HL-60/S4 treated with phorbol 12-myristate 13-acetate at 8.2 ng/mL for 4 days and 3 days (cell line): ENCODE measurements at regions not wholly inside any gene's neighbourhood (a gene's known extent, or its start where the extent isn't known, plus 50 kb on each side); places are given as distances from the start of the nearest gene placed in this dataset.

ENCODE experiments used
- in situ Hi-C: fragments of 300-500 bp; cut with MboI; formaldehyde crosslinking; loops from 2 replicates; pipeline ENCODE4 v1.15.0; 2022; ENCODE audit warnings: low sequenced_read_pairs

DNA sequence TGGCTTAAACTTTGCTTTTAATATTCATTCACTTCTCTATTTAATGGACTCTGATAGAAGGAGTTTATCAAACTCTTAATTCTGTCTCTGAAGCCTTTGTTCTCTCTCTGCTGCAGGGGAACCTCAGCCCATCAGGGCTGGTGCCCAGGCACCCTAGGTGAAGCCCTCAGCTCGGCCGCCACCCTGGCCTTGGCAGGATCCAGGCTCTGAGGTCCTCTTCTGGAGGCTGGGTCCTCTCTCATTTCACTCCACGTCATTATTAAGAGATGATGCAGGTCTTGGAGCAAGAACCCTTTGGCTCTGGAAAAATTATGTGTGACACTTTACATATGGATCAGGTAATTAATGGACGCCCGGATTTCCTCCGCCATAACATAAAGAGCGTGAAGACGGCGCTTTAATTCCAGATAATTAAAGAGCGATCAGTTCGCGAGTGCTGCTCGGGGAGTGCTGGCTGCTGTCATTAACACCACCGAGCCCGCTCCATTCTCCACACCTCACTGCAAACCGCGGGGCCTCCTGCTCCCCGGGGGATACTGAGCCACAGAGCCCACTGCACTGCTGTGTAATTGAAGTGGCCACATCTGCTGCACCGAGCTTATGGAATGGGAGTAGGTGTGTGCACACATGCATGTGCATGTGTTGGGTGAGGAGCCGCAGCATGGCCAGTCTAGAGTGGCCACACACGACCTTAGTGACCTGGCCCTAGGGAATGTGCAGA, 259.4 kb upstream of the TNRC6C start:
- in situ Hi-C loops, result no loop called here

DNA sequence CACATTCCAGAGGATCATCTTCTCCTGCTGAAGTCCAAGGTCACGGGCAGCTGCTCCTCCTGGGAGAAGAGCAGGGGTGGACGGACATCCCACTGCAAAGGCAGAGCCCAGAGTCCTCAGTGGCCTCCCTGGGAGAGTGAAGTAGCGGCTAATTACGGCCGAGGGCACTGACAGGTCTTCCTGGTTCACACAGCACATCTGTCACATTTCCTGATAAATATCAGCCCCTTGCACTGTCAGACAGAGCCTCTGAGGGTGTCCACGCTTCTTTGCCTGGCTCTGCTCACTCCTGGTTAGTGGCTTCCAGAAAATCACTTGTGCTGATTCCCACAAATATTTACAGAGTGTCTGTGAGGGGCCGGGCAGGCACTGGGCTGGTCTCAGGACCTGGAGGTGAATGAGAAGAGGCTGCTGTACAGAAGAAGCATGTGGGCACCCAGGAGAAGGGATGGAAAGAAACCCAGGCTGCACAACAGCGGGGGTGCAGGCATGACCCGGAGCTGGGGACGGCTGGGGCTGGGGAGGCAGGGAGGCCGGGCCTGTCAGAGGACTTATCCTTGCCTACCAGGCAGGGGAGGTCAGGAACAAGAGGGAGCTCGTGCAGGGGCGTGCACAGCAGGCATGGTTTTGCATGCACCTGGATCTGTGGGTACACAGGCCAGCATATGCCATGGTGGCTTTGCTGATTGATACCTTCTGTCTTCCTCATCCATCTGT, 258.2 kb upstream of the TNRC6C start:
- in situ Hi-C loops, result no loop called here

DNA sequence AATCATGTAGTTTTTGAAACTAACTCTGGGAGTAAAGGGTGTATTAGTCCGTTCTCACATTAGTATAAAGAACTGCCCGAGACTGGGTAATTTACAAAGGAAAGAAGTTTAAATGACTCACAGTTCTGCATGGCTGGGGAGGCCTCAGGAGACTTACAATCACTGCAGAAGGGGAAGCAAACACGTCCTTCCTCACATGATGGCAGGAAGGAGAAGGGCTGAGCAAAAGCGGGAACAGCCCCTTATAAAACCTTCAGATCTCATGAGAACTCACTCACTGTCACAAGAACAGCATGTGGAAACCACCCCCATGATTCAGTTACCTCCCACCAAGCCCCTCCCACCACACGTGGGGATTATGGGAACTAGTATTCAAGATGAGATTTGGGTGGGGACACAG, 256.5 kb upstream of the TNRC6C start:
- in situ Hi-C loops, result no loop called here

DNA sequence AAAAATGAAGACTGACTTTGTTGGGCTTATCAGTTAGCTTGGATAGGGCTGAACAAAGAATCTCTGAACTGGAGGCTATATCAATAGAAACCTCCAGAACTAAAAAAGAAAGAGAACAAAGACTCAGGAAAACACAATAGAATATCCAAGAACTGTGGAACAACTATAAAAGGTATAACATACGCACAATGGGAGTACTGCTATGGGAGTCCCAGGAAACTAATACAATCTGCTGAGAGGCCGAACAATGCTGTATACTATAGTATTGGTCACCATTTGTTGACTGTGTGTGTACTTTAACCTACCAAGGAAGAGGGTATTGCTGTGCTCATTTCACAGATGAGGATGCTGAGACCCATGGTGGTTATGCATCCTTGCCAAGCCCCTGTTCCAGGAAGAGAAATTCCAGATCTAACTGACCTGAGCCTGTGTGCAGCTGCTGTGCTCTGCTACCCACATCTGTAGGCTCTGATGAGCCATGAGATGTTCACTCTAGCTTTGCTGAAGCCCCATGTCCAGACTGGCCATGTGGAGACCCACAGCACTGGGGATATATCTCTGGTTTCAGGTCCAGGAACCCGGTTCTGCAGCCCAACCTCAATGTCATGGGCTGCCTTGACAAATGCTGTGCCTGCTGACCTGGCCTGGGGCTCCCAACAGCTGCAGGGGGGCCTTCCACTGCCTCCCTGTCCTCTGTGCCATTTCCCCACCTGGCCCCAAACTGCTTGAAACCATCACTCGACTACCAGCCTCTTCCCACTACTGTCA, 254.3 kb upstream of the TNRC6C start:
- in situ Hi-C loops, result no loop called here

DNA sequence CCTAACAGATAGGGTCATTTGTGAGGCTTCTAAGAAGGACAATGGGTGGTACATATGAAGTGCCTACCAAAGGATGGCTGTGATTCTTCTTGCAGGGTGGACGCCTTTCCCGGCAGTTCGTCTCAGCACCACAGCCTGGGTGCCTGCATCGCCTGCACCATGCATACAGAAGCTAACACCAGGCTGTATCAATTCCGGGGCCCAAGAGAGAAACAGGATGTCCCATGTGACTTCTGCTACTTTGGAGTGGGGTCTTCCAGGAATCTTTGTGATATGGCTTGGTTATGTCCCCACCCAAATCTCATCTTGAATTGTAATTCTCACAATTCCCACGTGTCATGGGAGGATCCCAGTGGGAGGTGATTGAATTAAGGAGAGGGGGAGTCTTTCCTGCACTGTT, 251.6 kb upstream of the TNRC6C start:
- in situ Hi-C loops, result no loop called here

DNA sequence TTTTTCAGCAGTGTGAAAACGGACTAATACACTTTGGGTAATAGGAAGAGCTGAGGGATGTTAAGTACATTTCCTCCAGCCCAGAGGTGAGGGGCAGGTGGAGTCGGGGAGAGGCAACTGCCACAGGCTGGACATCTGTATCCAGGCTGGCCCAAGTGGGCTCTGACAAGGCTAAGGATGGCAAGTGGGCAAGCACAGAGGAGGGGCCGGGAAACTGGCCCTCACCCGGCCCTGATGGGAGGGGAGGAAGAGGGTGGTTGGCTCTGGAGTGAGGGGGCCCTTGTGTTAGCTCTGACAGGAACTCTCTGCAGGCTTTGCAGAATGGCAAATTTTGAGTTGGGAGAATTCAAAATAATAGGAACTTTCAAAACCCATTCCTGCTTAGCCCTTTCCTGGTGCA, 251.0 kb upstream of the TNRC6C start:
- in situ Hi-C loops, result no loop called here

DNA sequence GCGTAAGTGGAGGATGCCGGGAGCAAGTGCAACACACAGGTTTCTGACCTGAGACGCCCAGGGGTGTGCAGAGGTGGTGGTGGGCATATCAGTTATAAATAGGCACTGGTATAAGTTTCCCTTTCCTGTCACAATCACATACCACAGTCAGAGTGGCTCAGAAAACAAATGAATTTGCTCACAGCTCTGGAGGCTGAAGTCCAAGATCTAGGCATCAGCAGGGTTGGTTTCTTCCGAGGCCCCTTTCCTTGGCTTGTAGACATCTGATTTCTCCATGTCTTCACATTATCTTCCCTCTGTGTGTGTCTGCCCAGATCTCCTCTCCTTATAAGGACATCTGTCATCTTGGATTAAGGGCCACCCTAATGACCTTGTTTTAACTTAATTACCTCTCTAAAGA, 250.5 kb upstream of the TNRC6C start:
- in situ Hi-C loops, result no loop called here

DNA sequence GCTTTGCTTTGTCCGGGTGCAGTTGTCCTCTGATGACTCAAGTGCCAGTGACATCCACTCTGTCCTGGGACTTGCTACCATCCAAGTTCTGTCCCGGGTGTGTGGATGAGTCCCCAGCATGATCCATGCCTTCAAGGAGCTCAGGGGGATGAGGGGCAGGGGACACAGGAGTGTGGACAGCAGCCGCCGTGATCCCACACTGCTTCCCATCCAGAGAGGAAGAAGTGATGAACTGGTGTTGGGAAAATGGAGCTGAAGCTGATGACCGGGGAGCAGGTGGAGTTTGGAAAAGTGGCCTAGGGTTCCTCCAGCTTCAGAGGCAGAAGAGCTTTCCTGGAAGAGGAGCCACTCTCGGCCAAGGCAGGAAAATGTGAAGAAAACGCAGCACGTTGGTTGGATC, 249.6 kb upstream of the TNRC6C start:
- in situ Hi-C loops, result no loop called here

DNA sequence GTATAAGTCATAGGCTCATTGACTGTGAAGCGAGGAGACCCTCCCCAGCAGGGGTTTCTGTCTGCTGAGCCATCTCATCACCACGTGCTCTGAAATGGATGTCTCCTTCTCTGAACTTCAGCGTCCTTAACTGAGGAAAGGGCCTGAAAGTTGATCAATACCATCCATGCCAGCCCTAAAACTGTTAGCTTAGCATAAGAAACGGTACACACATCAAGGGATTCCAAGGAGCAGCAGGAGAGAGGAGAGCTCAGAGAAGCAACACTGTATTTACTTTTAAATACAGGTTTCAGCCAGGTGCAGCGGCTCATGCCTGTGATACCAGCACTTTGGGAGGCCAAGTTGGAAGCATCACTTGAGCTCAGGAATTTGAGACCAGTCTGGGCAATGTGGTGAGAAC, 248.9 kb upstream of the TNRC6C start:
- in situ Hi-C loops, result no loop called here

DNA sequence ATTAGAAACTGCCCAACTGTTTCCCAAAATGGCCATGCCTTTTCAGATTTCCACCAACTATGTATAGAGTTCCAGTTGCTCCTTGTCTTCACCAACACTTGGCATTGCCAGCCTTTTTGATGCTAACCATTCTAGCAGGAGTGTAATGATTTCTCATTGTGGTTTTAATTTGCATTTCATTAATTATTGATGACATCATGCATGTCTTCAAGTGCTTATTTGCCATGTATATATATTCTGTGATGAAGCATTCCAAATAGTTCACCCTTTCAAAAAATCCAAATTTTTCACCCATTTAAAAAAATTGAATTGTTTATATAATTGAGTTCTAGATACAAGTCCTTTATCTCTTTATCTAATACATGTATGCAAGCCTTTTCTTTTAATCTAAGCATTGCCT, 245.9 kb upstream of the TNRC6C start:
- in situ Hi-C loops, result no loop called here

DNA sequence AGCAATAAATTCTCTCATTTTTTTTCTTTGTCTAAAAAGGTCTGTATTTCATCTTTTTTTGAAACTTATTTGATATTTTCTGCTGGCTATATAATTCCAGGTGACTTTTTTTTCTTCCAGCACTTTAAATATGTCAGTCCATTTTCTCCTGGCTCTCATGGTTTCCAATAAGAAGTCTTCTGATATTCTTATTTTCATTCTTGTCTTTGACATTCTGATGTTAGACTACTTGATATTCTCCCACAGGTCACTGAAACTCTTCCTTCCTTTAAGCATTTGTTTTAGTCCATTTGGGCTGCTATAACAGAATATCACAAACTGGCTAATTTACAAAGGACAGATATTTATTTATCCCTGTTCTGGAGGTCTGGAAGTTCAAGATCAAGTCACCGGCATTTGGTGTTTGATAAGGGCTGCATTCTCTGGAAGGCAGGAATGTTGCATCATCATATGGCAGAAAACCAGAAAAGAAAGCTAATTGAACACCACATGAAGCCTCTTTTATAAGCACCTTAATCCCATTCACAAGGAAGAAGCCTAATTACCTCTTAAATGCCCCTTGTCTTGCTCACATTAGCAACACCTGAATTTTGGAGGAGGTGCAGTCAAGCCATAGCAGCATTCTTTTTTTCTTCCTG, 242.1 kb upstream of the TNRC6C start:
- in situ Hi-C loops, result no loop called here

DNA sequence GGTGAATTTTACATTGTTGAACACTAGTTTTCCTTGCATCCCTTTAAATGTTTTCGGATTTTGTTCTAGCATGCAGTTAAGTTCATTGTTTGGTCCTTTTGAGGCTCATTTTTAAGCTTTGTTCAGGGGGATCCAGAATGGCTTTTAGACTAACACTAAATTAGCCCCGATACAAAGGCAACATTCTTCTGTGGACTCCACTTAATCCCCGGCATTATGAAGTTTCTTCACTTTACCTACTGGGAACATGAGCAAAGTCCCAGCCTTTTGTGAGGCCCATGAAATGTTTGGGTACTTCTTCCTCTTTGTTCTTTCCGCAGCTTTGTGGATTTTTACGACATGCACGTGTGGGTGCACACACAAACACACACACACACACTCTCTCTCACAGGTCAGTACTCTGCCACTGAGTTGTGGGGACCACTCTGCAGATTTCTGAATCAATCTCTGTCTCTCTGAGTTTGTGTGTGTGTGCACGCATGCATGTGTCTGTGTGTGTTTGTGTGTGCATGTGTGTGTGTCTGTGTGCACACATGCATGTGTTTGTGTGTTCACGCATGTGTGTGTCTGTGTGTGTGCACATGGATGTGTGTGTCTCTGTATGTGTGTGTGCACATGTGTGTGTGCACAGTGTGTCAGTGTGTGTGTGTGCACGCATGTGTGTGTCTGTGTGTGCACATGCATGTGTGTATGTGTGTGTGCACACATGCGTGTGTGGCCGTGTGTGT, 240.4 kb upstream of the TNRC6C start:
- in situ Hi-C loops, result no loop called here

DNA sequence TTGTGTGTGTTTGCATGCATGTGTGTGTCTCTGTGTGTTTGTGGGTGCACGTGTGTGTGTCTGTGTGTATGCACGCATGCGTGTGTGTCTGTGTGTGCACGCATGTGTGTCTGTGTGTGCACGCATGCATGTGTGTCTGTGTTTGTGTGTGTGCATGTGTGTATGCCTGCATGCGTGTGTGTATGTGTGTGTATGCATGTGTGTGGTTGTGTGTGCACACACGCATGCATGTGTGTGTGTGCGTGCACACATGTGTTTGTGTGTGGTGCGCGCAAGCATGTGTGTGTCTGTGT, 239.9 kb upstream of the TNRC6C start:
- in situ Hi-C loops, result no loop called here

DNA sequence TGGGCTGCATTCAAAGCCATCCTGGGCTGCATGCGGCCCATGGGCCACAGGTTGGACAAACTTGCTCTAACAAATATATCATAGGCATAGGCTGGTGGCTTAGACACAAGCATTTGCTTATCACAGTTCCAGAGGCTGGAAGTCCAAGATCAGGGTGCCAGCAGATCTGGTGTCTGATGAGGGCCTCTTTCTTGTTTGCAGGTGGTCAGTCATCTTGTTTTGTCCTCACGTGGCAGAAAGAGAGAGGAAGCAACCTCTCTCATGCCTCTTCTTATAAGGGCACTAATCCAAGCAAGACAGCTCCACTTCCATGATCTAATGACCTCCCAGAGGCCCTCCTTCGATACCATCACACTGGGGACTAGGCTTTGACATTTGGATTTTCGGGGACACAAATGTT, 238.7 kb upstream of the TNRC6C start:
- in situ Hi-C loops, result no loop called here

DNA sequence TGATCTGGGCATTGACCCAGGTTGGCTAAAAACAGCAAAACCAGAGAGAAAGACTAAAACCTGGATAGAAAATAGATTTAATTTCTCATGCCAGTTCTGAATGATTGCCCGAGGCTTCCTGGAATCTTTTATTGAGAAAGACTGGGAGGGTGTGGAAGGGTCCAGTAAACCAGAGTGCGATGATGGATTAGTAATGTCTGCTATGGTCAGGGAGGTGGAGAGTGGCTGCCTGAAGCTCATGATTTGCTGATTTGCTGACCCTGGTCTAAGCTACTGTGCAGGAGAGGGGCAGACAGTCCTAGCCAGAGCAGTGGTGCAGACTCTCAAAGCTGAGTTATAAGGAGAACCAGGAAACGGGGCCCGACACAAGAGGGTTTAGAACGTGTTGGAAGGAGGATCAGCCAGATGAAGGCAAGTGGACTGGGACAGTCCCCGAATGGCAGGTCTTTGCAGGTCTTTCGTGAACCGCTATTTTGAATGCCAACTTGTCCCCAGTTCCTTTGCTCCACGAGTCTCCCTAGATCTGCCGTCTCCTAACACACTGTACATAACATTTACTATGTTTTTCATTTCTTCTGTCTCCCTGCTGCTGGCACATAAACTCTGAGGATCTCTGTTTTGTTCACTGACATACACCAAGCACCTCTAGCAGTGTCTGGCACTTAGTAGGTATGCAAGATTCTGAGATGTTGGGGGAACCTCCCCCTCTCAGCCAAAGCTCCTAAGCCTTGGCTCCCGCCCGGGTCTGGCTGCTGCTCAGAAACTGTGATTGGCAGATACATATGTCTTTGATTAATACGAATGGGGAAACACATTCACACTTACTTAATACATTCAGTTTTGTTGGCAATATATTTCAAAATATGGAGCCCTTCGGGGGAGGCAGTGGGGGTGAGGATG, 237.3 kb upstream of the TNRC6C start:
- in situ Hi-C loops, result no loop called here

DNA sequence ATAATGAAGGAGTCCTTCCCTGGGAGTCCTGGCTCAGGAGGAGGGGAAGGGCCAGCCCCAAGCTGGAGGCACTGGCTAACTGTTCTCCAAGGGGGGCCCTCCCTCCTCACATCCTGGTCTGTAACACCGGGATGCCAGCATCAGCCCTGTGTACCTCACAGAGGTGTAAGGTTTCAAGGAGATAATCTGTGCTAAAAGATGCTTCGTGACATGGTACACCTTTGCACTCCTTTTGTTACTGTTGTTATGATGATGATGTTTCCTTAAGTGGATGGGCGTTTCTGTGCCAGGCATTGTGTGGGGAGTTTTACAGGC, 236.7 kb upstream of the TNRC6C start:
- in situ Hi-C loops, result no loop called here

DNA sequence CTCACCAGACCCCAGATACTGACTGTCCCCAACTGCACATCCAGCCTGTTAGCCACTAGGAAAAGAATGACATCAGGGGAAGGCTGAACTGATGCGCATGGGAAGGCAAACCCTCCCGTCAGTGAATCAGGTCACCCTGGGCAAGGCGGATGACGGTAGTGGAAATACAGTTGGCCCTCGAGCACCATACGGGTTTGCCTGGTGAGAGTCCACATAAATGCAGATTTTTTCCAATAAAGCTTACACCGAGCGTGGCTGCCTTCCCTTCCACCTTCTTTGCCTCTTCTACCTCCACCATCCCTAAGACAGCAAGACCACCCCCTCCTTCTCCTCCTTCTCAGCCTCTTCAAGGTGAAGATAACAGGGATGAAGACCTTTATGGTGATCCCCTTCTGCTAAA, 236.1 kb upstream of the TNRC6C start:
- in situ Hi-C loops, result no loop called here

DNA sequence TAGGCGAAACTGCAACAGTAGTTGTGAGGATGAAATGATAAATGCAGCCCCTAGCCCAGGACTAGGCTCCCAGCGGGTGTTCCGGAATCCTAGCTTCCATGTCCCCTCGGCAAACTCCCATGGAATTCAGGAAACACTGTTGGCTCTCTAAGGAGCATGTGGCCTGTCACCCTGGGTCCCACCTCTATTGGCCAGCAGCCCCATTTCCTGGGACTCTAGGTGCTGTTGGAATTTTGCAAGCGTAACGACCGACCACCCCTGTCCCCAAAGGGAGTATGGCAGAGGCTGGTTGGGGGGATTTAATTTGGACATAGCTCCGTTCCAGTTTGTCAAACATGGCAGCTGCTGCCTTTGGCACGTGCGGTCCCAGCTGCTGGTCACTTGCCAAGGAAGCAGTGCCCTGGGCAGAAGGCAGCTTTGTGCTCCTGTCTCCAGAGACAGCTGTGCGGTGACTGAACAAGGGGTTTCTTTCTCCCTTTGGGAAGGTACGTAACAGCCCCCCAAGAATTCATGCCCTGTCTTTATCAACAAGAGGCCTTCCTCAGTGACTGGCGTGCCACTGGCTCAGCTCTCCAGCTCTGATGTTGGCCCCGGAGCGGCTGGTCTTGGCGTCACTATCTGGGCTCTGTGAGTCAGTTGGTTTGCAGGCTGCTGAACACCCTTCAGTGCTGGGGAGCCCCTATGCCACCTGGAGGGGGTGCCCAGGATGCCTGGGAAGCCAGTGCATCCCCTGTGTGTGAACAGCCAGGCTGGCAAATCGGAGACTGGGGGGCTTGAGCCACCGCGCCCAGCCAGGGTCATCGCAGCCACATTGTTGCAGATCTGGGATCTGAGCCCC, 235.2 kb upstream of the TNRC6C start:
- in situ Hi-C loops, result no loop called here
